ENCODE measurements at regions not wholly inside any gene's neighbourhood (a gene's known extent, or its start where the extent isn't known, plus 50 kb on each side); places are given as distances from the start of the nearest gene placed in this dataset.
A peak's percentile ranks its signal among the peaks of the same experiment; 100 is the strongest.

DNA sequence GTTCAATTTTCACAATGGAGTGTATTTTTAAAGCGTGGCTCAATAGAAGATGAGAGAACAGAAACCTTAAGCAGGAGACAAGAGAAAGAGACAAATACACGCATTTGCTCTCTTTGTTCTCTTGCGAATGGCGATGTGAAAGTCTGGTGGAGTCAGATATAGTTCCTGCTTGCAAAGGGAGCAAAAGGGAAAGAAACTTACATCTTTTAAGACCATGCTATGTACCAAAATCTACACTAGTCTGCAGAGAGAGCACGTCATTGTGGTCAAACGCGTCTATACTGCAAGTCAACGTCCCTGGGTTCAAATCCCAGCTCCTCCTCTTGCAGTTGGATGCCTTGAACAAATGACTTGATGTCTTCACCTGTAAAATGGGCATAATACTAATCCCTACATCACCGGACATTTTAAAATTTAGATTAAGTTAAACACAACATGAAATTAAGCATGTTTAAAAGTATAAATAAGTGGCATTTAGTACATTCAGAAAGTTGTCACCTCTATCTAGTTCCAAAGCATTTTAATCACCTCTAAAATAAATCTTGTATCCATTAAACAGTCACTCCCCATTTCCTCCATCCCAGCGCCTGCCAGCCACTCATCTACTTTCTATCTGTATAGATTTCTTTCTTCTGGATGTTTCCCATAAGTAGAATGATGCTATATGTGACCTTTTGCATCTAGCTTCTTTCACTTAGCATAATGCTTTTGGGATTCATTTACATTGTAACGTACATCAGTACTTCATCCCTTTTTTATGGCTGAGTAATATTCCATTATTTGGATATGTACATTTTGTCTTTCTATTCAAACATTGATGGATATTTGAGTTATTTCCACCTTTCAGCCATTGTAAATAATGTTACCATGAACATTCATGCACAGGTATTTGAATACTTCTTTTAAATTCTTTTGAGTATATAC lies 406.9 kb downstream of the TMEM114 start:
- peaks cover 7% of the 10 kb centered on the region for H3K9me3 Mint-ChIP-seq (ENCODE audit: unreplicated experiment)
- TF ChIP-seq, protein P1, sequence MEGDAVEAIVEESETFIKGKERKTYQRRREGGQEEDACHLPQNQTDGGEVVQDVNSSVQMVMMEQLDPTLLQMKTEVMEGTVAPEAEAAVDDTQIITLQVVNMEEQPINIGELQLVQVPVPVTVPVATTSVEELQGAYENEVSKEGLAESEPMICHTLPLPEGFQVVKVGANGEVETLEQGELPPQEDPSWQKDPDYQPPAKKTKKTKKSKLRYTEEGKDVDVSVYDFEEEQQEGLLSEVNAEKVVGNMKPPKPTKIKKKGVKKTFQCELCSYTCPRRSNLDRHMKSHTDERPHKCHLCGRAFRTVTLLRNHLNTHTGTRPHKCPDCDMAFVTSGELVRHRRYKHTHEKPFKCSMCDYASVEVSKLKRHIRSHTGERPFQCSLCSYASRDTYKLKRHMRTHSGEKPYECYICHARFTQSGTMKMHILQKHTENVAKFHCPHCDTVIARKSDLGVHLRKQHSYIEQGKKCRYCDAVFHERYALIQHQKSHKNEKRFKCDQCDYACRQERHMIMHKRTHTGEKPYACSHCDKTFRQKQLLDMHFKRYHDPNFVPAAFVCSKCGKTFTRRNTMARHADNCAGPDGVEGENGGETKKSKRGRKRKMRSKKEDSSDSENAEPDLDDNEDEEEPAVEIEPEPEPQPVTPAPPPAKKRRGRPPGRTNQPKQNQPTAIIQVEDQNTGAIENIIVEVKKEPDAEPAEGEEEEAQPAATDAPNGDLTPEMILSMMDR (IDR thresholded peaks at IDR 0.05; ENCODE audit: partially characterized antibody, unreplicated experiment) = no peak
- peaks cover 2% of the 10 kb centered on the region for H3K27me3 Mint-ChIP-seq (ENCODE audit: unreplicated experiment)
- no peak overlapping the region for H3K27ac Mint-ChIP-seq (ENCODE audit: unreplicated experiment)
- DNase-seq = no peak
- no peak overlapping the region for H3K4me3 Mint-ChIP-seq (ENCODE audit: unreplicated experiment)
- no peaks in the 10 kb centered on the region for H3K36me3 Mint-ChIP-seq (ENCODE audit: unreplicated experiment)
- H3K4me1 Mint-ChIP-seq (ENCODE audit: low read depth, unreplicated experiment) = peaks cover 5% of the 10 kb centered on the region

DNA sequence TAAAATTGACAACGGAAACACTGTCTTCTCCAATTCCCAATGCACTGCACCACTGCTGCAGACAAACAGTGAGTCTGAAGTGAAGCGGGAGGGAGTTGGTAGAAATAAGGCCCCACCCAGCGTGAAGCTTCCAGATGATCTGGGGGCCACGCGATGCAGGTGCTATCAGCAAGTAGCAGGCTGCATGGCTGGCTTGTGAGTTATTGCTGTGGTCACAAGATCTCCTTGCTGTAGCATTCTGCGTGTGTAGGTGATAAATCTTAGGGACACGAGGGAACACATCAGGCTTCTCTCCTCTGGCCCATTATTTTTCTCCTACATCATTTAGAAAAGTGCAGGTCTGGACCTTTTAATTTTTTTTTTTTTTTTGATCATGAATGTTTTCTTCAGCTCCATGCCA lies 407.6 kb downstream of the TMEM114 start:
- Mint-ChIP-seq H3K4me3 (ENCODE audit: unreplicated experiment) (no peak overlapping the region), H3K27ac (ENCODE audit: unreplicated experiment) (no peak overlapping the region), H3K4me1 (ENCODE audit: low read depth, unreplicated experiment) (peaks cover 5% of the 10 kb centered on the region), H3K27me3 (ENCODE audit: unreplicated experiment) (peaks cover 2% of the 10 kb centered on the region), H3K36me3 (ENCODE audit: unreplicated experiment) (no peaks in the 10 kb centered on the region), H3K9me3 (ENCODE audit: unreplicated experiment) (peaks cover 8% of the 10 kb centered on the region)
- TF ChIP-seq, protein P1 (IDR thresholded peaks at IDR 0.05; ENCODE audit: partially characterized antibody, unreplicated experiment) = no peak
- DNase-seq = no peak

DNA sequence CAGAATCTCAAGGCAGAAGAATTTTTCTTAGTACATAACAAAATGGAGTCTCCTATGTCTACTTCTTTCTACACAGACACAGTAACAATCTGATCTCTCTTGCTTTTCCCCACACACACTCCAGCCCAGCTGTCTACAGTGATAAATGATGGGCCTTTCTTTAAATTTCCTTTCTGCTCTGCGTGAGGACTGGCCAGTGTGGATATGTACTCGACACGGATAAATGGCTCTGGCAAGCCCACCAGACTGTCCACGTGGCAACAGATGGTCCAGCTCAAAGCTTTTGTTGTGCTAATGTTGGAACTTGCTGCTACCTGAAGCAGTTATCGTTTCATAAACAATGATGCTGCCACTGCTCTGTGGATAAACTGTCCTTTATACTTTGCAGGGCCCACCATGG lies 410.7 kb downstream of the TMEM114 start:
- Mint-ChIP-seq H3K27ac (ENCODE audit: unreplicated experiment) (peak overlapping the region; percentile 88), H3K36me3 (ENCODE audit: unreplicated experiment) (no peaks in the 10 kb centered on the region), H3K27me3 (ENCODE audit: unreplicated experiment) (peaks cover 2% of the 10 kb centered on the region), H3K4me3 (ENCODE audit: unreplicated experiment) (no peak overlapping the region), H3K4me1 (ENCODE audit: low read depth, unreplicated experiment) (peaks cover 5% of the 10 kb centered on the region), H3K9me3 (ENCODE audit: unreplicated experiment) (peaks cover 8% of the 10 kb centered on the region)
- no peak for DNase-seq
- TF ChIP-seq, protein P1 (IDR thresholded peaks at IDR 0.05; ENCODE audit: partially characterized antibody, unreplicated experiment) = no peak

DNA sequence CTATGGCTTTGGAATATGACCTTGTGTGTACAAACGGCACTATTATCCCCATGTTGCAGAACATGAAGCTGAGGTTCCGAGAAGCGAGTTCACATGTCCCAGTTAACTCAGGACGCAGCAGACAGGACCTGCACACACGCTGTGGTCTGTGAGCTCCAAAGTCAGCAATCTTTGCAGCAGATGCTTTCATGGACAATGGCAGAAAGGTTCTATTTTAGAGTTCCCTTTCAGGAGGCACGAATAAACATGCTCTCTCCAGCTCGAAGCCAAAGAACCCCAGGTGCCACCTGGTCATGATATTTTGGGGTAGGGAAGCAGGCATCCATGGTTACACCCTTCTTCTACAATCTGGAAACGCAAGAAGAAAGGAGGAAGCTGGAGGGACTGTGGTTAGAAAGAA lies 412.0 kb downstream of the TMEM114 start:
- TF ChIP-seq, protein P1 (IDR thresholded peaks at IDR 0.05; ENCODE audit: partially characterized antibody, unreplicated experiment) = no peak
- DNase-seq = no peak
- peaks cover 2% of the 10 kb centered on the region for H3K27me3 Mint-ChIP-seq (ENCODE audit: unreplicated experiment)
- H3K36me3 Mint-ChIP-seq (ENCODE audit: unreplicated experiment) = no peaks in the 10 kb centered on the region
- peaks cover 5% of the 10 kb centered on the region for H3K4me1 Mint-ChIP-seq (ENCODE audit: low read depth, unreplicated experiment)
- no peak overlapping the region for H3K4me3 Mint-ChIP-seq (ENCODE audit: unreplicated experiment)
- H3K9me3 Mint-ChIP-seq (ENCODE audit: unreplicated experiment) = peaks cover 7% of the 10 kb centered on the region
- no peak overlapping the region for H3K27ac Mint-ChIP-seq (ENCODE audit: unreplicated experiment)

DNA sequence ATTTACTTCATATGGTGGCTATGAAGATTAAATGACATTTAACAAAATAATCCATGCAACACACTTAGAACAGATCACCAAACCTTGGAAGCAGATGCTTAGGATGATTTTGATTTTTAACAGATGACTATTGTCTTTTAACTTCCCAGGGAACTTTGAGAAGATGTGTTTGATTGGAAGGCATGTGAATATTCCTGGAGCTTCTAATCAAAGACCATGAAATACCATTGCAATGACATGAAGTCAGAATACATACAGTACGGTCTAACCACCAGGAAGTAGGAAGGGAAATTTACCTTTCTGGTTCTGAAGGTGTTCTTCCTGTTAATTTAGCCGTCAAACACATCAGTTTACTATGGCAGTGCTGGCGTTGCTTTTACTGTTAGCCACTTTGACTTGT lies 414.9 kb downstream of the TMEM114 start:
- Mint-ChIP-seq H3K4me3 (ENCODE audit: unreplicated experiment) (no peak overlapping the region), H3K36me3 (ENCODE audit: unreplicated experiment) (no peaks in the 10 kb centered on the region), H3K27me3 (ENCODE audit: unreplicated experiment) (peaks cover 2% of the 10 kb centered on the region), H3K4me1 (ENCODE audit: low read depth, unreplicated experiment) (peaks cover 5% of the 10 kb centered on the region), H3K9me3 (ENCODE audit: unreplicated experiment) (peaks cover 7% of the 10 kb centered on the region), H3K27ac (ENCODE audit: unreplicated experiment) (no peak overlapping the region)
- DNase-seq = no peak
- TF ChIP-seq, protein P1 (IDR thresholded peaks at IDR 0.05; ENCODE audit: partially characterized antibody, unreplicated experiment) = no peak

Measured in glutamatergic neuron (in vitro differentiated cells).